ENCODE measurements at regions not wholly inside any gene's neighbourhood (a gene's known extent, or its start where the extent isn't known, plus 50 kb on each side); places are given as distances from the start of the nearest gene placed in this dataset.

GRCh38 chr9:12391839-12392509 lies 301.2 kb upstream of the TYRP1 start:
- dilution Hi-C loops (cut with MboI; ENCODE audit: extremely low pct_ligation_motif_present, low sequenced_read_pairs) (no loop called here), intact Hi-C loops (cut with micrococcal nuclease) (no loop called here)
- DNase-seq (ENCODE audit: low read depth, low spot score) (no peak), FAIRE-seq (no peak)
- H4K20me1 ChIP-seq (replicated peaks; ENCODE audit: control insufficient read depth, extremely low read depth, insufficient read depth, low read length), result no peaks in the 10 kb centered on the region
- no peaks in the 10 kb centered on the region for H3K9me3 ChIP-seq (replicated peaks; ENCODE audit: control insufficient read depth, insufficient read depth, low read length)
- no peaks in the 10 kb centered on the region for H3K9me1 ChIP-seq (replicated peaks; ENCODE audit: control insufficient read depth, extremely low read depth, insufficient read depth, low read length)
- TF ChIP-seq POLR2AphosphoS5 (IDR thresholded peaks at IDR 0.05; ENCODE audit: insufficient read depth, low read depth, low read length) (no peak), CTCF (IDR thresholded peaks at IDR 0.05; ENCODE audit: extremely low read depth in 1 of 2, insufficient read depth in 1 of 2, low read depth in 1 of 2, low read length in 2 of 2) (no peak), JUN (IDR thresholded peaks at IDR 0.05; ENCODE audit: borderline replicate concordance, insufficient read depth, insufficient read length, low read depth) (no peak), MYC (IDR thresholded peaks at IDR 0.05; ENCODE audit: low read depth, low read length) (no peak), MAX (IDR thresholded peaks at IDR 0.05; ENCODE audit: insufficient read depth, insufficient read length) (no peak), EZH2 (IDR thresholded peaks at IDR 0.05; ENCODE audit: borderline replicate concordance, low read depth, low read length, severe bottlenecking) (no peak), FOS (IDR thresholded peaks at IDR 0.05; ENCODE audit: borderline replicate concordance, insufficient read depth, low read length) (no peak)
- no peak overlapping the region for H3K27ac ChIP-seq (ENCODE audit: insufficient read depth, low read depth, low read length)
- H3K36me3 ChIP-seq (ENCODE audit: control insufficient read depth in 2 of 2, extremely low read depth in 1 of 2, insufficient read depth in 2 of 2, low read length in 2 of 2), result no peaks in the 10 kb centered on the region
- no peak overlapping the region for H3K9ac ChIP-seq (replicated peaks; ENCODE audit: extremely low read depth, insufficient read depth, low read length)
- H3K27me3 ChIP-seq (ENCODE audit: control insufficient read depth in 2 of 2, insufficient read depth in 2 of 2, low read length in 2 of 2), result no peaks in the 10 kb centered on the region
- no peak overlapping the region for H3K4me3 ChIP-seq (replicated peaks in 1 of 3; ENCODE audit: insufficient read depth in 1 of 3, low read depth in 1 of 3, low read length in 3 of 3)
- no peak overlapping the region for H2AFZ ChIP-seq (ENCODE audit: low read depth, low read length)
- BruUV-seq (replicated peaks), result no TSS peak
- no peaks in the 10 kb centered on the region for H3K4me1 ChIP-seq (ENCODE audit: control insufficient read depth, extremely low read depth, insufficient read depth, low read length)
- ChIA-PET POLR2A (no interaction called here), CTCF (no interaction called here)
- H3K4me2 ChIP-seq (ENCODE audit: insufficient read depth, low read length), result no peak overlapping the region
- no peaks in the 10 kb centered on the region for H3K79me2 ChIP-seq (ENCODE audit: control insufficient read depth, insufficient read depth, low read length)
